H1 (cell line): ENCODE measurements at regions not wholly inside any gene's neighbourhood (a gene's known extent, or its start where the extent isn't known, plus 50 kb on each side); places are given as distances from the start of the nearest gene placed in this dataset.

ENCODE experiments used
- CTCF ChIA-PET: fragments of 300-600 bp; sonication (Branson Sonifier 250); formaldehyde crosslinking; loops from one replicate; lab custom pipeline; 2021; ENCODE audit not compliant: partially characterized antibody; lab: Charles Lee
- POLR2A ChIA-PET: fragments of 300-600 bp; sonication (Branson Sonifier 250); formaldehyde crosslinking; loops from one replicate; lab custom pipeline; 2021; ENCODE audit warnings: inconsistent platforms; ENCODE audit not compliant: partially characterized antibody; lab: Charles Lee
- DNase-seq, 2 experiments: peaks; one replicate each; pipeline versions ENCODE4 v3.0.0 to v3.0.0-alpha.2; 2010 to 2022; ENCODE audit warnings: low spot score in 2 of 2, low read depth in 1 of 2, mixed read lengths in 1 of 2
- FAIRE-seq: peaks from 2 replicates; lab custom pipeline; 2011; peaks lifted over from hg19 to GRCh38; lab: Jason Lieb, UNC
- H2AFZ ChIP-seq: 2 replicates; pipeline ENCODE4 v1.8.1; 2012; ENCODE audit warnings: low read length, inconsistent platforms
- H2AK5ac ChIP-seq: 2 replicates; pipeline ENCODE4 v1.6.1; 2013; ENCODE audit warnings: low read depth, low read length
- H2BK120ac ChIP-seq: replicated peaks from 2 replicates; pipeline ENCODE3; 2013; ENCODE audit warnings: low read depth, low read length, inconsistent platforms
- H2BK12ac ChIP-seq: 2 replicates; pipeline ENCODE4 v1.6.1; 2013; ENCODE audit warnings: low read depth, low read length
- H2BK15ac ChIP-seq: 2 replicates; pipeline ENCODE4 v1.6.1; 2013; ENCODE audit warnings: low read length
- H2BK20ac ChIP-seq: 2 replicates; pipeline ENCODE4 v1.6.1; 2013; ENCODE audit warnings: low read length
- H2BK5ac ChIP-seq: 2 replicates; pipeline ENCODE4 v1.6.1; 2013; ENCODE audit warnings: low read depth, low read length
- H3K14ac ChIP-seq: 2 replicates; pipeline ENCODE4 v1.6.1; 2013; ENCODE audit warnings: inconsistent platforms; ENCODE audit not compliant: insufficient read length
- H3K18ac ChIP-seq: 2 replicates; pipeline ENCODE4 v1.6.1; 2013; ENCODE audit warnings: low read length; ENCODE audit errors: extremely low read depth
- H3K23ac ChIP-seq: 2 replicates; pipeline ENCODE4 v1.6.1; 2013; ENCODE audit warnings: inconsistent platforms; ENCODE audit not compliant: insufficient read length
- H3K23me2 ChIP-seq: 2 replicates; pipeline ENCODE4 v1.6.1; 2013; ENCODE audit warnings: low read depth, low read length
- H3K27ac ChIP-seq: 2 replicates; pipeline ENCODE4 v1.6.1; 2011; ENCODE audit warnings: low read depth, low read length, inconsistent platforms
- H3K27me3 ChIP-seq, 4 experiments: replicated peaks in 1 of 4; 1 replicate in 1 of 4; 2 replicates in 3 of 4; pipeline versions ENCODE4 v1.6.1 to v1.8.1; 2011 to 2013; ENCODE audit warnings: low read length in 3 of 4, mild to moderate bottlenecking in 3 of 4, inconsistent platforms in 2 of 4, mixed read lengths in 2 of 4, moderate library complexity in 1 of 4; ENCODE audit not compliant: control insufficient read depth in 3 of 4, insufficient read depth in 3 of 4; ENCODE audit errors: extremely low read depth in 1 of 4
- H3K36me3 ChIP-seq, 4 experiments: 2 replicates each; pipeline versions ENCODE4 v1.6.1 to v1.8.1; 2011 to 2013; ENCODE audit warnings: mild to moderate bottlenecking in 4 of 4, low read length in 3 of 4, moderate library complexity in 2 of 4, control low read depth in 1 of 4, inconsistent platforms in 1 of 4; ENCODE audit not compliant: insufficient read depth in 4 of 4, control insufficient read depth in 2 of 4
- H3K4ac ChIP-seq: replicated peaks from 2 replicates; pipeline ENCODE3; 2013; ENCODE audit warnings: low read length, low read depth, mixed read lengths, inconsistent platforms; ENCODE audit not compliant: insufficient read length
- H3K4me1 ChIP-seq, 4 experiments: replicated peaks in 1 of 4; 1 replicate in 1 of 4; 2 replicates in 3 of 4; pipeline versions ENCODE4 v1.6.1 to v1.8.1; 2011 to 2013; ENCODE audit warnings: low read length in 3 of 4, inconsistent platforms in 2 of 4, mixed read lengths in 1 of 4; ENCODE audit not compliant: insufficient read depth in 4 of 4, control insufficient read depth in 3 of 4
- H3K4me2 ChIP-seq, 2 experiments: 2 replicates each; pipeline versions ENCODE4 v1.6.1 to v1.8.1; 2011 to 2013; ENCODE audit warnings: low read depth in 2 of 2, low read length in 2 of 2, control low read depth in 1 of 2, inconsistent platforms in 1 of 2, mild to moderate bottlenecking in 1 of 2; ENCODE audit not compliant: insufficient read depth in 1 of 2
- H3K4me3 ChIP-seq, 4 experiments: fragments of 200-600, 300-600 bp in 1 of 4; sonication (generic), shearing (Covaris generic), sonication (Bioruptor Twin) in 1 of 4; 2 replicates each; pipeline versions ENCODE4 v1.5.1 to v1.8.1; 2011 to 2016; ENCODE audit warnings: low read length in 4 of 4, low read depth in 3 of 4, control low read depth in 2 of 4, inconsistent platforms in 2 of 4, mild to moderate bottlenecking in 2 of 4, mixed read lengths in 1 of 4, moderate library complexity in 1 of 4; ENCODE audit not compliant: insufficient read depth in 2 of 4; ENCODE audit errors: extremely low read depth in 1 of 4
- H3K56ac ChIP-seq: replicated peaks from 2 replicates; pipeline ENCODE3; 2013; ENCODE audit warnings: low read depth, mild to moderate bottlenecking, mixed read lengths, low read length, inconsistent platforms; ENCODE audit not compliant: insufficient read length
- H3K79me1 ChIP-seq: 2 replicates; pipeline ENCODE4 v1.6.1; 2013; ENCODE audit warnings: low read depth, low read length, control low read depth
- H3K79me2 ChIP-seq, 2 experiments: 2 replicates each; pipeline versions ENCODE4 v1.6.1 to v1.8.1; 2012 to 2013; ENCODE audit warnings: low read length in 2 of 2, mild to moderate bottlenecking in 2 of 2, inconsistent platforms in 1 of 2; ENCODE audit not compliant: insufficient read depth in 2 of 2, control insufficient read depth in 1 of 2
- H3K9ac ChIP-seq, 4 experiments: replicated peaks in 1 of 4; 1 replicate in 1 of 4; 2 replicates in 3 of 4; pipeline versions ENCODE4 v1.6.1 to v1.8.1; 2011 to 2013; ENCODE audit warnings: low read depth in 3 of 4, low read length in 3 of 4, control low read depth in 2 of 4, mild to moderate bottlenecking in 2 of 4, moderate library complexity in 2 of 4, inconsistent platforms in 1 of 4; ENCODE audit errors: extremely low read depth in 1 of 4
- H3K9me3 ChIP-seq, 2 experiments: 2 replicates each; pipeline versions ENCODE4 v1.6.1 to v1.8.1; 2012 to 2013; ENCODE audit warnings: mild to moderate bottlenecking in 2 of 2, moderate library complexity in 2 of 2, control low read depth in 1 of 2, inconsistent platforms in 1 of 2, low read depth in 1 of 2, low read length in 1 of 2, mixed read lengths in 1 of 2; ENCODE audit not compliant: insufficient read depth in 2 of 2
- H4K20me1 ChIP-seq, 2 experiments: replicated peaks in 1 of 2; 2 replicates each; pipeline versions ENCODE3 to v1.8.1; 2011 to 2013; ENCODE audit warnings: inconsistent platforms in 2 of 2, low read length in 2 of 2, mild to moderate bottlenecking in 1 of 2; ENCODE audit not compliant: insufficient read depth in 2 of 2, control insufficient read depth in 1 of 2
- H4K5ac ChIP-seq: 2 replicates; pipeline ENCODE4 v1.6.1; 2013; ENCODE audit warnings: low read length, low read depth, mixed read lengths, inconsistent platforms; ENCODE audit not compliant: insufficient read length
- H4K8ac ChIP-seq: 2 replicates; pipeline ENCODE4 v1.8.0; 2013; ENCODE audit warnings: mild to moderate bottlenecking, moderate library complexity, low read length, inconsistent platforms; ENCODE audit not compliant: insufficient read depth; ENCODE audit errors: extremely low read depth
- H4K91ac ChIP-seq: replicated peaks from 2 replicates; pipeline ENCODE3; 2013; ENCODE audit warnings: low read length, mixed read lengths, inconsistent platforms; ENCODE audit not compliant: insufficient read length
- ASH2L ChIP-seq: fragments of 200-600, 300-600 bp; sonication (generic); IDR thresholded peaks from one replicate; pipeline ENCODE4 v1.7.1; 2017; ENCODE audit warnings: low read length
- CBX5 ChIP-seq: fragments of 300-800, 300-1000 bp; sonication (generic); IDR thresholded peaks from 2 replicates; pipeline ENCODE4 v1.7.1; 2016; ENCODE audit warnings: antibody characterized with exemption, low read length, low read depth
- KDM1A ChIP-seq: fragments of 200-600, 300-600 bp; sonication (generic); IDR thresholded peaks from 2 replicates; pipeline ENCODE4 v1.7.1; 2016; ENCODE audit warnings: mild to moderate bottlenecking, low read length, borderline replicate concordance
- MAFK ChIP-seq: IDR thresholded peaks from 2 replicates; pipeline ENCODE4 v1.6.1; 2012; ENCODE audit warnings: low read depth, mild to moderate bottlenecking, improper control_type of control experiment, low read length
- RNF2 ChIP-seq: fragments of 200-900, 300-1000 bp; sonication (generic); IDR thresholded peaks from 2 replicates; pipeline ENCODE4 v1.7.1; 2016; ENCODE audit warnings: borderline replicate concordance, low read depth, mild to moderate bottlenecking, antibody characterized with exemption, low read length; ENCODE audit not compliant: poor library complexity, severe bottlenecking; ENCODE audit errors: missing control alignments
- TAF7 ChIP-seq: optimal IDR thresholded peaks from 2 replicates; pipeline ENCODE3; 2011; ENCODE audit warnings: low read depth, mild to moderate bottlenecking, inconsistent platforms, low read length, moderate library complexity, borderline replicate concordance
- TBP ChIP-seq: IDR thresholded peaks from 2 replicates; pipeline ENCODE4 v1.6.1; 2011; ENCODE audit warnings: low read depth, low read length, improper control_type of control experiment
- WGBS, 2 experiments: shearing (Covaris generic) in 1 of 2; methylation state at CpG; one replicate each; pipeline versions ENCODE4 v1.1.6 to v1.1.7; 2013 to 2015; ENCODE audit warnings: low lambda C conversion rate in 2 of 2, mixed read lengths in 2 of 2, inconsistent platforms in 1 of 2, low coverage in 1 of 2, missing lambda C conversion rate in 1 of 2; ENCODE audit not compliant: insufficient replicate concordance in 2 of 2, insufficient coverage in 1 of 2, insufficient read length in 1 of 2; ENCODE audit errors: extremely low coverage in 1 of 2, missing lambda C conversion rate in 1 of 2; 5-methylcytosine and 5-hydroxymethylcytosine counted together

GRCh38 chr2:38218591-38218991 lies 142.6 kb upstream of the CYP1B1 start:
- Histone ChIP-seq H2BK20ac (no peak overlapping the region), H4K91ac (no peak overlapping the region), H3K23me2 (no peaks in the 10 kb centered on the region), H2BK15ac (no peak overlapping the region), H2BK12ac (no peak overlapping the region), H3K27me3 (no peaks in the 10 kb centered on the region), H3K4me2 (no peak overlapping the region), H2AK5ac (no peak overlapping the region), H2AFZ (no peak overlapping the region), H3K27ac (no peak overlapping the region), H4K20me1 (no peaks in the 10 kb centered on the region), H3K79me1 (no peaks in the 10 kb centered on the region), H3K14ac (no peak overlapping the region), H4K8ac (no peak overlapping the region), H3K56ac (no peak overlapping the region), H3K18ac (no peak overlapping the region), H3K4me1 (no peaks in the 10 kb centered on the region), H2BK120ac (no peak overlapping the region), H3K23ac (no peak overlapping the region), H3K79me2 (no peaks in the 10 kb centered on the region), H3K4ac (no peak overlapping the region), H2BK5ac (no peak overlapping the region), H3K9me3 (no peaks in the 10 kb centered on the region), H4K5ac (no peak overlapping the region), H3K36me3 (no peaks in the 10 kb centered on the region), H3K4me3 (no peak overlapping the region), H3K9ac (no peak overlapping the region)
- no peak for TF ChIP-seq CBX5
- TF ChIP-seq MAFK: no peak
- TF ChIP-seq ASH2L: no peak
- no peak for TF ChIP-seq RNF2
- no peak for TF ChIP-seq TAF7
- no peak for TF ChIP-seq TBP
- no peak for TF ChIP-seq KDM1A
- ChIA-PET POLR2A (no interaction called here), CTCF (interaction anchor here (0.7 to 1.4 kb wide), 2 partner anchors 9 to 37 kb away, joined by 3 read pairs; no protein-coding TSS in a partner anchor)
- 68% methylated on average over 4 of the region's 4 CpGs; no CpG with 5 or more reads in 1 of the 2 experiments for WGBS, 2 experiments
- FAIRE-seq (no peak), DNase-seq (no peak)
